WI38 (cell line): ENCODE measurements at regions not wholly inside any gene's neighbourhood (a gene's known extent, or its start where the extent isn't known, plus 50 kb on each side); places are given as distances from the start of the nearest gene placed in this dataset.

Experiments
- H3K4me3 ChIP-seq: 2 replicates; pipeline ENCODE4 v1.5.1; 2011; ENCODE audit warnings: low read depth, mild to moderate bottlenecking, control low read depth, low read length
- TF ChIP-seq, protein P1 (sequence below): IDR thresholded peaks from 2 replicates; pipeline ENCODE4 v1.5.1; 2012; ENCODE audit warnings: low read depth, mild to moderate bottlenecking, control low read depth, low read length

DNA sequence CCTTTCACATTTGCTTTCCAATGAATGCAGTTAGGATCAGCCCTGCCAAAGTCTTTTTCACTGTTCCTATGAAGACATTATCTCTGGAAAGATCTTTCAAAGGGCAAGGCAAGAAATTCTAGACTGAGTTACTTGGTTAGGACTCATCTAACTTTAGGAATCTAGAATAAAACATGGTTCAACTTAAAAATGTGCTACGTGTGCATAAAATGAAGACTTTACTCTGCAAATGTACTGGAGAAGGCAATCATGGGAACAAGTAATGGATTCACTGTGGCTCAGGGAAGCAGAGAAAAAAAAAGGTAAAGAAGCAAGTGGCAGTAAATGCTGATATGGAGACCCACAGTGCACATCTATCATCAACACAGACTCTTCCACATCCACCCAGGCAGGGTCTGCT is 297.4 kb downstream of the HNRNPD start:
- H3K4me3 ChIP-seq, result no peak overlapping the region
- TF ChIP-seq, protein P1, sequence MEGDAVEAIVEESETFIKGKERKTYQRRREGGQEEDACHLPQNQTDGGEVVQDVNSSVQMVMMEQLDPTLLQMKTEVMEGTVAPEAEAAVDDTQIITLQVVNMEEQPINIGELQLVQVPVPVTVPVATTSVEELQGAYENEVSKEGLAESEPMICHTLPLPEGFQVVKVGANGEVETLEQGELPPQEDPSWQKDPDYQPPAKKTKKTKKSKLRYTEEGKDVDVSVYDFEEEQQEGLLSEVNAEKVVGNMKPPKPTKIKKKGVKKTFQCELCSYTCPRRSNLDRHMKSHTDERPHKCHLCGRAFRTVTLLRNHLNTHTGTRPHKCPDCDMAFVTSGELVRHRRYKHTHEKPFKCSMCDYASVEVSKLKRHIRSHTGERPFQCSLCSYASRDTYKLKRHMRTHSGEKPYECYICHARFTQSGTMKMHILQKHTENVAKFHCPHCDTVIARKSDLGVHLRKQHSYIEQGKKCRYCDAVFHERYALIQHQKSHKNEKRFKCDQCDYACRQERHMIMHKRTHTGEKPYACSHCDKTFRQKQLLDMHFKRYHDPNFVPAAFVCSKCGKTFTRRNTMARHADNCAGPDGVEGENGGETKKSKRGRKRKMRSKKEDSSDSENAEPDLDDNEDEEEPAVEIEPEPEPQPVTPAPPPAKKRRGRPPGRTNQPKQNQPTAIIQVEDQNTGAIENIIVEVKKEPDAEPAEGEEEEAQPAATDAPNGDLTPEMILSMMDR, result no peak

DNA sequence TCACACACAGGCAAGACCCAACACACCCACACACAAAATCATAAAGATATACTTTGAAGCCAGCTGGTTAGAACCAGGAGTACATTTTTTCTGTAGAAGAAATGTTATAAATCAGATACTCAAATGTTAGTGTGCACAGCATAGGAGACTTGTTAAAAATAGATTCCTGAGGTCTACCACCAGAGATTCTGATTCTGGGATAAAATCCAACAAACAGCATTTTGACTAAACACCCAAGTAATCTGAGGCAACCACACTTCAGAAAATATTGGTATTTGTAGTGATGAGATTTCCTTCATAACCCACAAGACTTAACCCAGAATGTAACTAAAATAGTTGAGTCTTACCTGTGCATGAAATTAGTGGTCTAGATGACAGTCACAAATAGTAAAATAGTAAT is 301.8 kb downstream of the HNRNPD start:
- H3K4me3 ChIP-seq, result no peak overlapping the region
- TF ChIP-seq, protein P1, result no peak

DNA sequence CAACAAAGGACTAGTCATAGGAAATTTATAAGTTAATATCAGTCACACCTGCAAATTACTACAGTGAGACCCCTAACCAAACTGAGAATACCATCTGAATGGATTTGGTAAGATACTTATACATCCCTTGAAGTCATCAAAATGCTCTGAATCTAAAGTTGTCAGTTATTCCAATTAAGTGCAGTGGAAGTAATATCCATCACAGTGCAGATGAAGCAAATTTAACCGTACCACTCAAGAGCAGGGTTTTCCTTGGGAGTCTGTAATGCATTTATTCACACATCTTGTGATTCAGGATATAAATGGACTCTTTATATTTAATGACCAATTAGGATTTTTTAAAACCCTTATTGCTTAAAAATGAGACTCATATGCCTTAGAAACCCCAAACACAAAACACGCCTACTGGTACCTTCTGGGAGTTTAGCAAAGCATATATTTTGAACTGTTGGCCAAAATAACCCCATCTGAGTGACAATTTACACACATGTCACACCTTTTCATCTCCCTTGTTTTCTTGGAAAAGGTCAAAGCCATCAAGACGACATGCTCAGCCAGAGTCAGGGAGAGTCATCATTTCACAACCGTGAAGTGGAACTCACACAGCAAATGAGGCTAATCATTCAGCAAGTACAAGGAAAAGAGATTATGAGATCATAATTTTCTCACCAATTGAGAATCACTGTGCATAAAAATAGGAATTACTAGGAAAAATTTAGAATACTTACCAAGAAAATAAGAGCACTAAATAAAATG is 303.7 kb downstream of the HNRNPD start:
- TF ChIP-seq, protein P1, result no peak
- no peak overlapping the region for H3K4me3 ChIP-seq

DNA sequence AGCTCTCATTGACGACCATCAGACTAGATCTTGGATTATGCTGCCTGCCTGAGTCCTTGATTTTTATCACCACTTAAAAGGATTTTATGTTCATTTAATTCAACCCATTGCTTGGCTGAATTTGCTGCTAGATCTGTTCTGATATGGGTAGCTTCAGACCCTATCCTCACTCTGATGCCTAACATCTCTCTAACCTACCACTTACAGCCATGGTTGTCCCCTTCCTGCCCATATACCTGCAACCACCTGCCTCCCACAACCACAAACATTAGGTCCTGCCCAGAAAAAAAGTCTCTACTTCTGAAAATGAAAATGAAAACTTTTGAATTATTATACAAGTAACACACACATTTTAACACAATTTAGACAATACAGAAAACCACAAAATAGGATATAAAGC is 310.8 kb downstream of the HNRNPD start:
- TF ChIP-seq, protein P1, result no peak
- no peak overlapping the region for H3K4me3 ChIP-seq

DNA sequence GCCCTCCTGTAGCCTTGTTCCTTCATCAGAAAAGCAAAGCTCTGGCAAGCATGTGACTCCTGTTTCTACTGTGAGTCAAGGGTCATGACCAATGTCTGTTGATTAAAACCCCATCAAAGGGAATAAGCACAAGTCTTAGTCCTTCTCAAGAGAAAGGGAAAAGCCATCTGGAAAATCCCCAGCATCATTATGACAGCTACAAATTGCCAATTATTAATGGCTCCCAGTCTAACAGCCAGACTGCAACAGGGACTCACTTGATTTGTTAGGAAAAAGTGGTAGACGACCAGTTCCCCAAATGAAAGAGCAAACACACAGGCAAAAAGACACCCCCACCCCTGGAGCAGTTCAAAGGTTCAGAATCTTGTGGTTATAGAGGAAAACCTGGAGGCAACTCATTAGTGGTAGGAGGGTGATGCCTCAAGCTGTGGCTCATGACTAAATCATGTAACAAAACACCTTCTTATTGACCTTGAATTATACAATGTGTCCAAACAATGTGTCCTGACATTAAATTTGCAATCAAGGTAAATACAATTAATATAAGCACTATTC is 315.7 kb downstream of the HNRNPD start:
- no peak overlapping the region for H3K4me3 ChIP-seq
- TF ChIP-seq, protein P1, result no peak

DNA sequence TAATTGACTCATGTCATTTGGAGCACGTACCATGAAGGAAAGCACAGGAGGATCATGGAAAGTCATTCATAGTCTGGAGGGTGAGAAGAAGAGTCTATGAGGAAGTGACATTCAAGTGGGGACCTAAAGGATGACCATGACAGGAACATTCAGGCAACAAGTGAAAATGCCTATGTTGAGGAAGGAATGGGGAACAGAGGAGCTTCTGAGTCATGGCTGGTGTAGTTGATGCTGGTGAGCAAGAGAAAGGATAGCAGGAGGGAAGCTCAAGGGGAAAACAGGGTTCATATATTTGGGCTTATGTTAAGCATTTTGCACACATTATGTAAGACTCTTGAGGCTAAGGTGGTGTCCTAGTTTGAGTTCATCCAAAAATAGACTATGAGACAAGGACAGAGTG is 318.6 kb downstream of the HNRNPD start:
- TF ChIP-seq, protein P1, result no peak
- H3K4me3 ChIP-seq, result no peak overlapping the region

DNA sequence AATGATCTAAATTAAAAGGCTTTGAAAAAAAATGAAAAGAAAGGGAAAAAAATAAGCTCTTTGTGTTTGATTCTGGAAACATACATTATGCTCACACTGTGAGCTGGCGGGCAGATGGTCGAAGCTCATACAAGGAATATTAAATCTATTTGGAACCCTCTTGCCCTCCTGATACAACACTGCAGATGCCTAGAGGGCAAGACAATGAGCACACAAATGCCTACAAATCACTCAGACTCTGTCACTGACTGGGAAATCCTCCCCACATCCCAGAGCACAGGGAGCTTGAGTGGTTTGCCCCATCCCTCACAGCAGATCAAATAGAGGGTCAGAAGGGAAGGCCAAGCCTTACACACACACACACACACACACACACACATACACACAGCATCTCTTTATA is 320.4 kb downstream of the HNRNPD start:
- H3K4me3 ChIP-seq, result no peak overlapping the region
- TF ChIP-seq, protein P1, result no peak
